Daoy (cell line): ENCODE measurements at regions not wholly inside any gene's neighbourhood (a gene's known extent, or its start where the extent isn't known, plus 50 kb on each side); places are given as distances from the start of the nearest gene placed in this dataset.
"Not testable (repeated sequence)": the region's sequence is repeated elsewhere in the genome, so short reads cannot be mapped to it uniquely, and the experiment has no call there.

Source experiments
- DNase-seq: peaks from one replicate; pipeline ENCODE4 v3.0.0-alpha.2; 2015; ENCODE audit warnings: low read depth

- no peak for DNase-seq
Measured at GRCh38 chr3:196147116-196147515, 64.1 kb downstream of the ZDHHC19 start.

- DNase-seq, result no peak
Measured at GRCh38 chr3:196145468-196146262, 63.8 kb upstream of the TFRC start.

GRCh38 chr3:196144383-196145105, 62.7 kb upstream of the TFRC start:
- DNase-seq, result peak; percentile 84

DNA sequence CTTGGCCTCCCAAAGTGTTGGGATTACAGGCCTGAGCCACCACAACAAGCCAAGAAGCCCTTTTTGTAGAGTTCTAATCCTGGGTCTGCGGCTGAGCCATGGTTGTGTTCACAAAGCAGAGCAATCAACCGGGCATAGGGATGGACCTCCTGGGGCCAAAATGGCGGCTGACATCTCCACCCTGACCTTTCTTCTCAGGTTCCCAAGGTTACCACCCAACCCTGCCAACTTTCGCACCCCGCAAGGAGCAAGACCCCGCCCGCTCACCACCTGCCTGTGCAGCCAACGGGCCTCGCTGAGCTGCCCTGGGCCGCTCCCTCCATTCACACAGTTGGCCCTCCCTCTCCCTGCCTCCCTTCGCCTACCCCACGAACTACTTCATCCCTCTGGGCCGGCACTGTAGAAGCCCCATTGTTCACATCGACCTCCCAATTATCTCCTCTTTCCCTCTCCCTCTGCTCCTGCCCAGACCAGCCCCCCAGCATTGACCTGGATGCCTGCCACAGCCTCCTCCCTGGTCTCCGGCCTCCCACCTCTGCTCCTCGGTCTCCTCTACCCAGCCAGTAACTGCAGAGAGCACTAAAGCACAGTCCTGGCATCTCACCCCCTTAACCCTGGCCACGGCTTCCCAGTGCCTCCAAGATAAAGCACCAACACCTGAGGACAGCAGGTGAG, 62.0 kb upstream of the TFRC start:
- no peak for DNase-seq

DNA sequence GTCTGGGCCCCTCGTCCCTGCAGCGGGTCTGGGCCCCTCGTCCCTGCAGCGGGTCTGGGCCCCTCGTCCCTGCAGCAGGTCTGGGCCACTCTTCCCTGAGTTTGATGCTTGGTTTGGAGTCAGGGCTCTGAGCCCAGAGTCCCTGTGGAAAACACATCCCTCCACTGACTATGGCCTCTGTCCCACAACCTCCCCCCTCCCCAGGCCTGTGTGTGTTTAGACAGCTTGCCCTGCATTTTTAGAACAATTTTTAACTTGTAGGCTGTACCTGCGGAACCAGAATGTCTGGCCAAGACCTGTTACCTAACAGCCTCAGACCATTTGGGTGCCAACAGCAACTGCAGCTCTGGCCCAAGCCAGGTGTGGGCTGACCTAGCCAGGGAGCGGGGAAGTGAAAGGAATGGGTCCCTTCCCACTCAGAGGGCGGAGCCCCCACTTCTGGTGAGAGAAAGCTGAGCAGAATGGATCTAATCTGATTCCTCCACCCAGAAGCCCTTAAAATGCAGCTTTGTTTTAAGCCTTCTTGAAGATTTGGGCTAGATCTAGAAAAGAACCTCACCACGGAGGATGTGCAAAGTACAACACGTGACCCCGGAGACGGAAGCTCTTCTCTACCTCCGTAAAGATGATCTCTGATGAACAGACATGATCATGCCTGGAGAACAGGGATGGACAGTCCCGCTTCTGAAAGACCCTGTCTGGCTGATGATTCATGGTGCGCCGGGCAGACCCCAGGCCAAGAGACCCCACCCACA, 60.5 kb upstream of the TFRC start:
- no peak for DNase-seq

DNA sequence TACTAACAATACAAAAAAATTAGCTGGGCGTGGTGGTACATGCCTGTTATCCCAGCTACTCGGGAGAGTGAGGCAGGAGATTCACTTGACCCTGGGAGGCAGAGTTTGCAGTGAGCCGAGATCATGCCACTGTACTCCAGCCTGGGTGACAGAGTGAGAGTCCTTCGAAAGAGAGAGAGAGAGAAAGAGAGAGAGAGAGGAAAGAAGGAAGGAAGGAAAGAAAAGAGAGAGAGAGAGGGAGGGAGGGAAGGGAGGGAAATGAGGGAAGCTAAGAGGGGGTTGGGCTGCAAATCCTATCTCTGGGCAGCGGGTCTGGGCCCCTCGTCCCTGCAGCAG, 59.9 kb upstream of the TFRC start:
- DNase-seq, result no peak

DNA sequence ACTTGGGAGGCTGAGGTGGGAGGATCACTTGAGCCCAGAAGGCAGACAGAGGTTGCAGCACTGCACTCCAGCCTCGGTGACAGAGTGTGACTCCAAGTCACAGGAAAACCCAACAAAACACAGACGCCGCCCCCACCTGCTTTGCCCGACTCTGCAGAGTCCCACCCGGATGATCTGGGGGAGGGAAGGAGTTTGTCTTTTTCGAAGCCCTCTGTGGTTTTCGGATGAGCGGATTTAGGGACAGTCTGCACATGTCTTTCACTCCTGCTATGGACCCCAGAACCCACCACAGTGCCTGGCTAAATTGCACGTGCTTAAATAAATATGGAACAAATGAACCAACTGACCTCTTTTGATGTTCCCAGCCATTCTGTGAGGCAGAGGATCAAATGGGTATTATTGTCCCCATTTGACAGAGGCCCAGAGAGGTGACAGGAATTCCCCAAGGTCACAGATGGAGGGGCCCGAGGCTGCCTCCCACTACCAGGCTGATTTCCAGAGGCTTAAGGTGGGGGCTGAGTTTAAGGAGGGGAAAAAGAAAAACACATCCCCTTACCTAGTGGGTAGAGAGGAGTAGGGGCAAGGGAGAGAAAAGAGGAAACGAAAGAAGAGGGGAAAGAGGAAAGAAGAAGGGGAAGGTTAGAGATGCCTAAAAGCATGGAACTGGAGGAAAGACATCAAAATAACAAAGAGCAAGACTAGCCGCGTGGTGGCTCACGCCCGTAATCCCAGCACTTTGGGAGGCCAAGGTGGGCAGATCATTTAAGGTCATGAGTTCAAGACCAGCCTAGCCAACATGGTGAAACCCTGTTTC, 59.4 kb upstream of the TFRC start:
- DNase-seq, result no peak

DNA sequence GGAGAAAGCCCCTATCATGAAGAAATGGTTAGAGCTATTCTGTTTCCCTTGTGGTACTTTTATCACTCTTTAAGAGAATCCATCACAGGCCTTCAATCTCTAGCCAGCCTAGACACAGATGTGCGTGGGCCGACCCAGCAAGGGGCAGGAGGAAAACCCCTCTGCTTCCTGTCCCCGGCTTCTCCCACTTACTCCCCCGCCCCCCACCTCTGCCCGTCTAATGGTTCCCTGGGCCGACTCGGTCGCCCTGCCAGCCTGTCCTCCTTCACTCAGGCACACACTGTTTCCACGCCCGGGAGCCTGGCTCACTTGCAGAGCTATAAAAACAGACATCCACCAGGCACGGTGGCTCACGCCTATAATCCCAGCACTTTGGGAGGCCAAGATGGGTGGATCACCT, 58.3 kb upstream of the TFRC start:
- DNase-seq, result no peak

GRCh38 chr3:196139281-196139680, 57.4 kb upstream of the TFRC start:
- DNase-seq, result no peak

DNA sequence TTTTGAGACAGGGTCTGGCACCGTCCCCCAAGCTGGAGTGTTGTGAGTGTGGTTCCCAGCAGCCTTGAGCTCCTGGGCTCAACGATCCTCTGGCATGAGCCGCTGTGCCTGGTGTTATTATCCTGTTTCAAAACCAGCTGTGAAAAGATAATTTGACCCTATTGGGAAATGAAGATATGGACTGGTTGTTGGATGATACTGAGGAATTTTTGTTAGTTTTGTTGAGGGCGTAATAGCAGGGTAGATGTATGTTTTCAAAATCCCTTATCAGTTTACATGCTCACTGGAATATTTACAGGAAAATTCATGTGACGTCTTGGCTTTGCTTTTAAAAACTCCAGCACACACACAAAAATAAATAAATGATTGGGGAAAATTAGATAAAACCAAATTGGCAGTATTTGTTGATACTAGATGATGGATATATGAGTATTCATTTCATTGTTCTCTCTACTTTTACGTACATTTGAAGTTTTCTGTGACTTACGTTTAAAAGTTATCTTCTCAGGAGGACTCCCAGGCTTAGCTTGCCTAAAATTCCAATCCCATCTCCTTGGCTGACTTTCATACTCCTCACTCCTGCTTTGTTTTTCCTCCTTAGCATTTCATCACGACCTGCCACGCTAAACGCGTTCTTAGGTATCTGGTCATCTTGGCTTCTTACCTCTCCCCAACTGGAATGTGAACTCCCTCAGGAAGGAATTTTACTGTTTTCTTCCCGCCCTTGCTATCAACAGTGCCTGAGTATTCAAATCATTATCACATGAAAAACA, 56.8 kb upstream of the TFRC start:
- no peak for DNase-seq

DNA sequence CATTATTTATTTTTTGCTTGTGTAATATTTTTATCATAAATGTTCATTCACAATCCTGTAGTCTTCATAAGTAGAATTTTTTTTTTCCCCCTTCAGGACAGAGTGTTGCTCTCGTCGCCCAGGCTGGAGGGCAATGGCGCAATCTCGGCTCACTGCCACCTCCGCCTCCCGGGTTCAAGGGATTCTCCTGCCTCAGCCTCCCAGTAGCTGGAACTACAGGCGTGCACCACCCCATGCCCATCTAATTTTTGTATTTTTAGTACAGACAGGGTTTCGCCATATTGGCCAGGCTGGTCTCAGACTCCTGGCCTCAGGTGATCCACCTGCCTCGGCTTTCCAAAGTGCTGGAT, 54.7 kb upstream of the TFRC start:
- DNase-seq, result not testable (repeated sequence)

DNA sequence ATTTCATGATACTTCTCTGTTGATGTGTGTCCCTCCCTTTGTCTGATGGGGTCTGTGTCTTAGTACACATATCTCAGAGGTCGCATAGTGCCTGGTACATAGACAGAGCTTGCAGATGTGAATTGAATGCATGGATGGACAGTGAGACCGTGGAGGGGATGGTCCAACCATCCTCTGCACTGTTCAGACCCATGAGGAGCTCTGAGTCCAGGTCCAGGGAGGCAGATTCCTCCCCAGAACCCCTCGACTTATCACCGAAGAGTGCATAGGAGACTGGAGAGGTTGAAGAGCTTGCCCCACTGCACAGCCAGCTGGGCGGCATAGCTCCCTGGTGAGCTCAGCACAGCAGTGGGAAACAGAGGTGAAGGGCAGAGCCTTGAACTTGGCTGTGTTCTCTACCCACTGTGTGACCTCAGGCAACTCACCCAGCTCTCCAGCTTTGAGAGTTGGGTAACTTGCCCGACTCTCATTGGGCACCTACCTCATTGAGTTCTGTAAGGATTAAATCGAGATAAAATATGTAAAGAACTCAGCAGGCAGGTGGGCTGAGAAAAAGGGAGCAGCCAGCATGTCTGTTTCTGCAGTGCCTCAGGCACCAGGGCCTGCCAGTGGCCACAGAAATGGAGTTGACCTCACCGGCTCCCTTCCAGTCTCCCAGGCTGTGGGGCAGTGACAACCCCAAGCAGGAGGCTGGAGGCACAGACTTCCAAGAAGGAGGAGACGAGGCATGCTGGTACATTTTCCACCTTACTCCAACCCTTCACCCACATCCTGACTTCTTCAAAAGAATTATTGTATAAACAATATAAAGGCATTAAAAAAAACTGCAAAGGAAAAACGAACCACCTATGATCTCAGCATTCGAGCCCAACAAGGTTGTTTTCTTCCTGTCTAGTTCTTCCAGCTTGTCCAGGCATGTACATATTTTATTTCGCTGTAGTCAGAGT, 54.1 kb upstream of the TFRC start:
- DNase-seq, result peak; percentile 30

- DNase-seq, result no peak
Measured at GRCh38 chr3:196134691-196135090, 52.8 kb upstream of the TFRC start.

DNA sequence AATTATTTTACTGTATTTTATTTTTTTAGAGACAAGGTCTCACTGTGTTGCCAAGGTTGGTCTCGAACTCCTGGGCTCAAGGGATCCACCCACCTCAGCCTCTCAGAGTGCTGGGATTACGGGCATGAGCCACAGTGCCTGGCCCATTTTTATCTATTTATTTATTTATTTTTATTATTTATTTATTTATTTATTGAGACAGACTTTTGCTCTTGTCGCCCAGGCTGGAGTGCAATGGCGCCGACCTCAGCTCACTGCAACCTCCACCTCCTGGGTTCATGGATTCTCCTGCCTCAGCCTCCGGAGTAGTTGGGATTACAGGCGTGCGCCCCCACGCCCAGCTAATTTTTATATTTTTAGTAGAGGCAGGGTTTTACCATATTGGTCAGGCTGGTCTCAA, 52.0 kb upstream of the TFRC start:
- not testable (repeated sequence) for DNase-seq

GRCh38 chr3:196131921-196132320, 50.0 kb upstream of the TFRC start:
- DNase-seq, result no peak
